ENCODE measurements at regions not wholly inside any gene's neighbourhood (a gene's known extent, or its start where the extent isn't known, plus 50 kb on each side); places are given as distances from the start of the nearest gene placed in this dataset.

DNA sequence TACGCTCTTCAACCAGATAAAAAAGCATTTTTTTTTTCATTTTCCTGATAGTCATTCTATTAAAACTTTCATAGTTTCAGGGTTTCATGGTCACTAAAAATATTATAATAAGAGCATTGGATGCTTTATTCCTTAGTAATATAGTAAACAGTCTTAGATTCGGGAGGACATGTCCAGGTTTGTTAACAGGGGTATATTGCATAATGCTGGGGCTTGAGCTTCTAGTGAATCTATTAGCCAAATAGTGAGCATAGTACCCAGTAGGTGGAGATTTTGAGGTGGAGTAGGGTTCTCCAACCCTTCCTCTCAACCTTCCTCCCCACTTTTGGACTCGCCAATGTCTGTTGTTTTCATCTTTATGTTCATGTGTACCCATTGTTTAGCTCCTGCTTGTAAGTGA is 277.4 kb upstream of the RGS6 start:
- Histone ChIP-seq H4K20me1 (replicated peaks; ENCODE audit: control insufficient read depth, extremely low read depth, insufficient read depth, low read length) (no peaks in the 10 kb centered on the region), H3K4me1 (ENCODE audit: control insufficient read depth, extremely low read depth, insufficient read depth, low read length) (peaks cover 40% of the 10 kb centered on the region), H3K27ac (ENCODE audit: insufficient read depth, low read depth, low read length) (no peak overlapping the region), H3K9ac (replicated peaks; ENCODE audit: extremely low read depth, insufficient read depth, low read length) (no peak overlapping the region), H3K9me3 (replicated peaks; ENCODE audit: control insufficient read depth, insufficient read depth, low read length) (no peaks in the 10 kb centered on the region), H3K9me1 (replicated peaks; ENCODE audit: control insufficient read depth, extremely low read depth, insufficient read depth, low read length) (no peaks in the 10 kb centered on the region), H3K27me3 (ENCODE audit: control insufficient read depth in 2 of 2, insufficient read depth in 2 of 2, low read length in 2 of 2) (no peaks in the 10 kb centered on the region), H2AFZ (ENCODE audit: low read depth, low read length) (no peak overlapping the region), H3K79me2 (ENCODE audit: control insufficient read depth, insufficient read depth, low read length) (no peaks in the 10 kb centered on the region), H3K36me3 (ENCODE audit: control insufficient read depth in 2 of 2, extremely low read depth in 1 of 2, insufficient read depth in 2 of 2, low read length in 2 of 2) (no peaks in the 10 kb centered on the region), H3K4me2 (ENCODE audit: insufficient read depth, low read length) (no peak overlapping the region), H3K4me3 (replicated peaks in 1 of 3; ENCODE audit: insufficient read depth in 1 of 3, low read depth in 1 of 3, low read length in 3 of 3) (no peak overlapping the region)
- intact Hi-C loops (cut with micrococcal nuclease): loop anchor here (5.0 kb wide), 2 partner anchors 113 to 283 kb away; no protein-coding TSS in a partner anchor
- POLR2A ChIA-PET: no interaction called here
- dilution Hi-C loops (cut with MboI; ENCODE audit: extremely low pct_ligation_motif_present, low sequenced_read_pairs): no loop called here
- FAIRE-seq (no peak), DNase-seq (ENCODE audit: low read depth, low spot score) (no peak)
- TF ChIP-seq JUN (IDR thresholded peaks at IDR 0.05; ENCODE audit: borderline replicate concordance, insufficient read depth, insufficient read length, low read depth) (no peak), POLR2AphosphoS5 (IDR thresholded peaks at IDR 0.05; ENCODE audit: insufficient read depth, low read depth, low read length) (no peak), MAX (IDR thresholded peaks at IDR 0.05; ENCODE audit: insufficient read depth, insufficient read length) (no peak), EZH2 (IDR thresholded peaks at IDR 0.05; ENCODE audit: borderline replicate concordance, low read depth, low read length, severe bottlenecking) (no peak), GATA2 (IDR thresholded peaks at IDR 0.05; ENCODE audit: insufficient read depth, insufficient read length, low read depth, low read length) (no peak), MYC (IDR thresholded peaks at IDR 0.05; ENCODE audit: low read depth, low read length) (no peak), POLR2A (IDR thresholded peaks at IDR 0.05; ENCODE audit: low read depth, low read length) (no peak), FOS (IDR thresholded peaks at IDR 0.05; ENCODE audit: borderline replicate concordance, insufficient read depth, low read length) (no peak)
- TF ChIP-seq, protein P1, sequence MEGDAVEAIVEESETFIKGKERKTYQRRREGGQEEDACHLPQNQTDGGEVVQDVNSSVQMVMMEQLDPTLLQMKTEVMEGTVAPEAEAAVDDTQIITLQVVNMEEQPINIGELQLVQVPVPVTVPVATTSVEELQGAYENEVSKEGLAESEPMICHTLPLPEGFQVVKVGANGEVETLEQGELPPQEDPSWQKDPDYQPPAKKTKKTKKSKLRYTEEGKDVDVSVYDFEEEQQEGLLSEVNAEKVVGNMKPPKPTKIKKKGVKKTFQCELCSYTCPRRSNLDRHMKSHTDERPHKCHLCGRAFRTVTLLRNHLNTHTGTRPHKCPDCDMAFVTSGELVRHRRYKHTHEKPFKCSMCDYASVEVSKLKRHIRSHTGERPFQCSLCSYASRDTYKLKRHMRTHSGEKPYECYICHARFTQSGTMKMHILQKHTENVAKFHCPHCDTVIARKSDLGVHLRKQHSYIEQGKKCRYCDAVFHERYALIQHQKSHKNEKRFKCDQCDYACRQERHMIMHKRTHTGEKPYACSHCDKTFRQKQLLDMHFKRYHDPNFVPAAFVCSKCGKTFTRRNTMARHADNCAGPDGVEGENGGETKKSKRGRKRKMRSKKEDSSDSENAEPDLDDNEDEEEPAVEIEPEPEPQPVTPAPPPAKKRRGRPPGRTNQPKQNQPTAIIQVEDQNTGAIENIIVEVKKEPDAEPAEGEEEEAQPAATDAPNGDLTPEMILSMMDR (IDR thresholded peaks at IDR 0.05; ENCODE audit: extremely low read depth in 1 of 2, insufficient read depth in 1 of 2, low read depth in 1 of 2, low read length in 2 of 2): no peak
- BruUV-seq (replicated peaks): no TSS peak
- CTCF ChIA-PET: no interaction called here
